SJCRH30 (cell line): ENCODE measurements at regions not wholly inside any gene's neighbourhood (a gene's known extent, or its start where the extent isn't known, plus 50 kb on each side); places are given as distances from the start of the nearest gene placed in this dataset.
"Not testable (repeated sequence)": the region's sequence is repeated elsewhere in the genome, so short reads cannot be mapped to it uniquely, and the experiment has no call there.

Experiments used
- DNase-seq, 2 experiments: peaks; one replicate each; pipeline ENCODE4 v3.0.0-alpha.2; 2015 to 2020
- H3K27ac ChIP-seq: fragments of 250-450 bp; sonication (Bioruptor Pico); 2 replicates; pipeline ENCODE4 v1.5.1; 2020; ENCODE audit warnings: mild to moderate bottlenecking, moderate library complexity
- H3K27me3 ChIP-seq: fragments of 250-450 bp; sonication (Bioruptor Pico); 2 replicates; pipeline ENCODE4 v1.5.1; 2020; ENCODE audit warnings: mild to moderate bottlenecking, moderate library complexity
- H3K36me3 ChIP-seq: fragments of 250-450 bp; sonication (Bioruptor Pico); 2 replicates; pipeline ENCODE4 v1.5.1; 2020; ENCODE audit warnings: mild to moderate bottlenecking, moderate library complexity
- H3K4me1 ChIP-seq: fragments of 250-450 bp; sonication (Bioruptor Pico); 2 replicates; pipeline ENCODE4 v1.5.1; 2020; ENCODE audit warnings: mild to moderate bottlenecking, moderate library complexity
- H3K4me3 ChIP-seq: fragments of 250-450 bp; sonication (Bioruptor Pico); 2 replicates; pipeline ENCODE4 v1.5.1; 2020; ENCODE audit warnings: mild to moderate bottlenecking, moderate library complexity
- H3K9me3 ChIP-seq: fragments of 250-450 bp; sonication (Bioruptor Pico); replicated peaks from 2 replicates; pipeline ENCODE4 v1.5.1; 2020; ENCODE audit warnings: mild to moderate bottlenecking, moderate library complexity

DNA sequence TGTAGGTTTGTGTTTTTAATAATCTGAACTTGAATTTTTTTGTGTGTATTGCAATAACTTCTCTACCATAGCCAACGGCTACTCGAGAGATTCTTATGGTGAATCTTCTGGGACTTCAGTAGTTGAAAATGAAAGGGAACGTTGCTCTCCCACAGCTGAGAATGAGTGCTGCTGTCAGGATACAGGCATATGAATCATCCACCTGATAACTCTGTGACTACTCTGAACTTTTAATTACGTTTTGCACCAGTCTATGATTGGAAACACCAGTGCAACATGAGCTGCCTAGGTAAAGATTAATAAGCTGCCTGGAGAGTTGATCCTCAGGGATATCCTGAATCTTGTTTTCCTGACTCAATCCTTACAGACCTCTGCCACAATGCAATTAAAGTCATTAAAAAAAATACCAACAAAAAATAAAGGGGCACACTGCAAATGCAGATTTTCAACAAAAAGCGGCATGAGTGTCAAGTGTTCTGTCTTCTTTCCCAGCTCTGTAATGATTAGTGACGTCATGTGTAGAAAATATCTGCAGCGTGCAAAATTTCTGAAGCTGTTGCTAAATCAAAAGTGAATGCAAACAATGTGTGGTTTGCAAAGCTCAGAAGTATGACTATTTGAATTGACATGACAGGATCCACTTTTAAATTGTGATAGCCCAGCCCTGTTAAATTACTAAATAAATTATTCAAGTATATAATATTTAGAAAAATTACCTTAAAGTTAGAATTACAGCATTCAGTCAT lies 432.2 kb downstream of the HTR1B start:
- Histone ChIP-seq H3K9me3 (no peaks in the 10 kb centered on the region), H3K4me1 (0 out of 2 replicates have a peak, but pooled peaks cover 2% of the 10 kb centered on the region), H3K27me3 (no peaks in the 10 kb centered on the region), H3K36me3 (no peaks in the 10 kb centered on the region), H3K27ac (no peak overlapping the region), H3K4me3 (no peak overlapping the region)
- no peak for DNase-seq

GRCh38 chr6:77026341-77026740 lies 436.9 kb downstream of the HTR1B start:
- Histone ChIP-seq H3K27ac (no peak overlapping the region), H3K36me3 (no peaks in the 10 kb centered on the region), H3K9me3 (no peaks in the 10 kb centered on the region), H3K27me3 (no peaks in the 10 kb centered on the region), H3K4me3 (no peak overlapping the region), H3K4me1 (no peaks in the 10 kb centered on the region)
- no peak for DNase-seq

DNA sequence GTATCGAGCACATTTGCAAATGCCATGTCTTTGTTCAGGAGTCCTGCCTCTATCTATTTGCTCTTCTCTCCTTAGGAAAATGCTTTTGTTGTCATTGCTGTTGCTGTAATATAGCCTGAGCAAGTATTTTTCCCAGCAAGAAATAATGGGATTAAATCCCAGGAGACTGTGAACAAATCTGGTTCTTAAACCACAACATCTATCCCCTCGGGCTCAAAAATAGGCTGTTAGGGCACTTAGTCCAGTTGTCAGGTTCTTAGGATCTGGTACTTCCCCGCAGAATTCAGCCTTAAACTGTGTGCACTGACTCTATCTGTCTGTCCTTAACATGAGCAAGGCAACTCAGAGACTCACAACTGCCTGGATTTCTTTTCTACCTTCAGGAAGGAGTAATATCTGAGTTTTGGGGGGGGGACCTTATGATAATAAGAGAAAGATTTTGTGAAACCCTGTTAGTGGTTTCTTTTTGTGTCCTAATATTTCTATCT lies 437.5 kb downstream of the HTR1B start:
- Histone ChIP-seq H3K27ac (no peak overlapping the region), H3K9me3 (no peaks in the 10 kb centered on the region), H3K27me3 (no peaks in the 10 kb centered on the region), H3K4me1 (no peaks in the 10 kb centered on the region), H3K4me3 (no peak overlapping the region), H3K36me3 (no peaks in the 10 kb centered on the region)
- peak in 1 of 2 experiments; percentile 37 for DNase-seq

- Histone ChIP-seq H3K27me3 (no peaks in the 10 kb centered on the region), H3K9me3 (no peaks in the 10 kb centered on the region), H3K4me1 (peaks cover 2% of the 10 kb centered on the region; the same call in 1 of the 2 replicates), H3K4me3 (no peak overlapping the region), H3K27ac (no peak overlapping the region), H3K36me3 (no peaks in the 10 kb centered on the region)
- DNase-seq, result no peak
These were observed 441.5 kb downstream of the HTR1B start for GRCh38 chr6:77021778-77022177.

GRCh38 chr6:77021232-77021631 lies 442.1 kb downstream of the HTR1B start:
- Histone ChIP-seq H3K36me3 (no peaks in the 10 kb centered on the region), H3K4me3 (no peak overlapping the region), H3K4me1 (peaks cover 2% of the 10 kb centered on the region; the same call in 1 of the 2 replicates), H3K27me3 (no peaks in the 10 kb centered on the region), H3K9me3 (no peaks in the 10 kb centered on the region), H3K27ac (no peak overlapping the region)
- no peak for DNase-seq

GRCh38 chr6:77019081-77019480 lies 444.2 kb downstream of the HTR1B start:
- peak in 1 of 2 experiments; percentile 24 for DNase-seq
- Histone ChIP-seq H3K27ac (no peak overlapping the region), H3K9me3 (no peaks in the 10 kb centered on the region), H3K27me3 (no peaks in the 10 kb centered on the region), H3K4me3 (no peak overlapping the region), H3K36me3 (no peaks in the 10 kb centered on the region), H3K4me1 (peaks cover 2% of the 10 kb centered on the region; the same call in 1 of the 2 replicates)

GRCh38 chr6:77017537-77017936 lies 445.8 kb downstream of the HTR1B start:
- DNase-seq, result no peak
- H3K27ac ChIP-seq, result no peak overlapping the region
- H3K4me3 ChIP-seq, result no peak overlapping the region
- no peaks in the 10 kb centered on the region for H3K27me3 ChIP-seq
- peaks cover 2% of the 10 kb centered on the region; the same call in 1 of the 2 replicates for H3K4me1 ChIP-seq
- H3K36me3 ChIP-seq, result no peaks in the 10 kb centered on the region
- no peaks in the 10 kb centered on the region for H3K9me3 ChIP-seq

GRCh38 chr6:77015350-77015749 lies 447.9 kb downstream of the HTR1B start:
- Histone ChIP-seq H3K36me3 (no peaks in the 10 kb centered on the region), H3K27me3 (no peaks in the 10 kb centered on the region), H3K4me3 (no peak overlapping the region), H3K9me3 (no peaks in the 10 kb centered on the region), H3K4me1 (peaks cover 2% of the 10 kb centered on the region; the same call in 1 of the 2 replicates), H3K27ac (no peak overlapping the region)
- peak in 1 of 2 experiments; percentile 16 for DNase-seq

DNA sequence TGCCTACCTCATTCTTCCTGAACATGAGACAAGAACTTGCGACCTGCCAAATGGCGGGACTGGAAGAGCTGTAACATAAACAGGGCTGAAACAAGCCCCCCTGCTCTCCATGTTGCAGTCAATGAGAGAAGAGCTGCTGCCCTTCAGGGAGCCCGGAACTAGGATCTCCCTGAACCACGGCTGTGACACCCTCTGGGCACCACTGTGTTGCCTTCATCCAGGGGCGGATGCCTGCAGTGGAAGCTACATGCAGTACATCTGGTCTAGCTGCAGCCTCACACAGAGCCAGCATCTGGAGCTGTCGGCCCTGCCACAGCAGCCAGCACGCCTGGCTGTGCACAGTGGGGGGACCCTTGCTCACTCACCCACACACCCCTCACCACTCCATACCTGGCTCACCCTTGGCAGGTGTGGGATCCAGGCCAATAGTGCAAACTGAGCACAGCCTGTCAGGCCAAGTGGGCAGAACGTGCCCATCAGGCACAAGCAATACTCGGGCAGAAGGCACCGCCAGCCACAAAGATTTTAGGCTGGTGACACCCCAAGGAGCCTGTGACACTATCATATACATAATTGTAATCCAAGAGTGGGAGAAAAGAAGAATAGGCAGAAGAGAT lies 451.3 kb downstream of the HTR1B start:
- Histone ChIP-seq H3K27me3 (no peaks in the 10 kb centered on the region), H3K27ac (no peak overlapping the region), H3K4me3 (no peak overlapping the region), H3K9me3 (no peaks in the 10 kb centered on the region), H3K36me3 (no peaks in the 10 kb centered on the region), H3K4me1 (no peaks in the 10 kb centered on the region)
- no peak for DNase-seq

DNA sequence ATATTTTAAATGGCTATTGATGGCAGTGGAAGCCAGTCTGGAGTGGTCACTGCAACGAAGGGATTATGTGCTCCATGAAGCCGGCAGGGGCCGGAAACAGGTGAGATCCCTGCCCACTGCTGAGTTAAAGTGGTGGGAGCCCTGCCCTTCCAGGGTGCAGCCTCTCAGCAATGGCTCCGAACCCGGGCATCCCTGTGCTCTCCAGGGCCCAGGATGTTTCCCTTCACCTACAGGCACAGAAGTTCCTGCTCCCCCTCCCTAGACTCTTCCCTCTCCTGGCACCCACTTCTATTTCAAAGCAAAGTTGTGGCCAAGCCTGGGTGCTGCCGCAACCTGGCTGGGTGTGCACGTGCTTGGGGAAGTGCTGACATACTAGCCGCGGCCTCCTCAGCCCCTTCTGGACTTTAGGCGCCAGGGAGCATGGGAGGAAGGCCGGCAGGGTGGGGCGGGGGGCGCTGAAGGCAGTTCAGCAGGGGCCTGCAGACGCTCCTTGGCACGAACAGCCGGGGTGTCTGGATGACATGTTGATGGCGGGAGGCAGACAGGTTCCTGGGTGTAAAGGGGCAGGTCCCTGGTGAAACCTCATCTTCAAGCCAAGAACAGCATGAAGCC lies 452.3 kb downstream of the HTR1B start:
- DNase-seq, result no peak
- no peak overlapping the region for H3K4me3 ChIP-seq
- no peaks in the 10 kb centered on the region for H3K9me3 ChIP-seq
- no peak overlapping the region for H3K27ac ChIP-seq
- H3K4me1 ChIP-seq, result no peaks in the 10 kb centered on the region
- H3K27me3 ChIP-seq, result no peaks in the 10 kb centered on the region
- no peaks in the 10 kb centered on the region for H3K36me3 ChIP-seq

- no peaks in the 10 kb centered on the region for H3K9me3 ChIP-seq
- H3K27ac ChIP-seq, result no peak overlapping the region
- no peaks in the 10 kb centered on the region for H3K36me3 ChIP-seq
- H3K4me3 ChIP-seq, result no peak overlapping the region
- H3K4me1 ChIP-seq, result no peaks in the 10 kb centered on the region; the same call in 1 of the 2 replicates
- H3K27me3 ChIP-seq, result no peaks in the 10 kb centered on the region
- DNase-seq, result peak; percentile 48 to 54
These were observed 470.7 kb downstream of the HTR1B start for GRCh38 chr6:76992553-76992952.

GRCh38 chr6:76984572-76984971 lies 478.7 kb downstream of the HTR1B start:
- Histone ChIP-seq H3K4me3 (no peak overlapping the region), H3K27me3 (no peaks in the 10 kb centered on the region), H3K36me3 (no peaks in the 10 kb centered on the region), H3K4me1 (no peaks in the 10 kb centered on the region; the same call in 1 of the 2 replicates), H3K27ac (no peak overlapping the region), H3K9me3 (no peaks in the 10 kb centered on the region)
- no peak for DNase-seq

- no peak overlapping the region for H3K27ac ChIP-seq
- no peaks in the 10 kb centered on the region for H3K9me3 ChIP-seq
- H3K36me3 ChIP-seq, result no peaks in the 10 kb centered on the region
- H3K27me3 ChIP-seq, result no peaks in the 10 kb centered on the region
- no peak for DNase-seq
- no peaks in the 10 kb centered on the region for H3K4me1 ChIP-seq
- no peak overlapping the region for H3K4me3 ChIP-seq
These were observed 480.7 kb downstream of the HTR1B start for GRCh38 chr6:76982476-76983199.

GRCh38 chr6:76972474-76972873 lies 490.8 kb downstream of the HTR1B start:
- H3K4me1 ChIP-seq, result no peaks in the 10 kb centered on the region
- H3K27ac ChIP-seq, result no peak overlapping the region
- DNase-seq, result no peak
- no peaks in the 10 kb centered on the region for H3K36me3 ChIP-seq
- no peaks in the 10 kb centered on the region for H3K9me3 ChIP-seq
- no peak overlapping the region for H3K4me3 ChIP-seq
- H3K27me3 ChIP-seq, result no peaks in the 10 kb centered on the region

DNA sequence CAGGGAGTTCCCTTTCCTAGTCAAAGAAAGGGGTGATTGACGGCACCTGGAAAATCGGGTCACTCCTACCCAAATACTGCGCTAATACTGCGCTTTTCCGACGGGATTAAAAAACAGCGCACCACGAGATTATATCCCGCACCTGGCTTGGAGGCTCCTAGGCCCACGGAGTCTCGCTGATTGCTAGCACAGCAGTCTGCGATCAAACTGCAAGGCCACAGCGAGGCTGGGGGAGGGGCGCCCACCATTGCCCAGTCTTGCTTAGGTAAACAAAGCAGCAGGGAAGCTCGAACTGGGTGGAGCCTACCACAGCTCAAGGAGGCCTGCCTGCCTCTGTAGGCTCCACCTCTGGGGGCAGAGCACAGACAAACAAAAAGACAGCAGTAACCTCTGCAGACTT lies 504.1 kb downstream of the HTR1B start:
- H3K4me3 ChIP-seq, DNase-seq, H3K9me3 ChIP-seq, H3K27me3 ChIP-seq, H3K4me1 ChIP-seq, H3K36me3 ChIP-seq, H3K27ac ChIP-seq: not testable (repeated sequence)
